ENCODE measurements at regions not wholly inside any gene's neighbourhood (a gene's known extent, or its start where the extent isn't known, plus 50 kb on each side); places are given as distances from the start of the nearest gene placed in this dataset.

DNA sequence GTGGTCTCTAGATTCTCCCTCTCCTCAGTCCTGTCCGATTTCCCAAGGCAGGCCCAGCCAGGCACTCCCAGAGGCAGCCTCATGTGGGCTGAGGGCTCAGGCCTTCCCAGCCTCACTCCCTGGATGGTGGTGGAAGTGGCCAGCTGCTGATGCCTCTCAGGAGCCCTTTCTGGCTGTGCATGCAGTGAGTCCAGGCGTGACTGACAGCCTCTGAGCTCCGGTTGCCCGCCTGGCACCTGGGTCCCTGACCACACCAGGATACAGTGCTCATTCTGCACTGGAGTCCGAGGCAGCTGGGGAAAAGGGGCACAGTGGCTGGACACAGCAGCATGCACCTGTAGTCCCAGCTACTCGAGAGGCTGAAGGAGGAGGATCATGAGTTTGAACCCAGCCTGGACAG, 132.6 kb downstream of the CUL2 start:
- TF ChIP-seq SIN3A (IDR thresholded peaks at IDR 0.05; ENCODE audit: low read depth) (no peak), POLR2AphosphoS5 (IDR thresholded peaks at IDR 0.05; ENCODE audit: low read depth, low read length) (no peak), YY1 (IDR thresholded peaks at IDR 0.05; ENCODE audit: extremely low read depth, insufficient replicate concordance, low read depth, low read length) (no peak), RAD21 (IDR thresholded peaks at IDR 0.05; ENCODE audit: low read depth) (no peak), POLR2A (IDR thresholded peaks at IDR 0.05; ENCODE audit: borderline replicate concordance, extremely low read depth, insufficient read depth, insufficient read length) (no peak), EZH2 (IDR thresholded peaks at IDR 0.05) (no peak), ZFX (IDR thresholded peaks at IDR 0.05) (no peak)
- TF ChIP-seq, protein P1, sequence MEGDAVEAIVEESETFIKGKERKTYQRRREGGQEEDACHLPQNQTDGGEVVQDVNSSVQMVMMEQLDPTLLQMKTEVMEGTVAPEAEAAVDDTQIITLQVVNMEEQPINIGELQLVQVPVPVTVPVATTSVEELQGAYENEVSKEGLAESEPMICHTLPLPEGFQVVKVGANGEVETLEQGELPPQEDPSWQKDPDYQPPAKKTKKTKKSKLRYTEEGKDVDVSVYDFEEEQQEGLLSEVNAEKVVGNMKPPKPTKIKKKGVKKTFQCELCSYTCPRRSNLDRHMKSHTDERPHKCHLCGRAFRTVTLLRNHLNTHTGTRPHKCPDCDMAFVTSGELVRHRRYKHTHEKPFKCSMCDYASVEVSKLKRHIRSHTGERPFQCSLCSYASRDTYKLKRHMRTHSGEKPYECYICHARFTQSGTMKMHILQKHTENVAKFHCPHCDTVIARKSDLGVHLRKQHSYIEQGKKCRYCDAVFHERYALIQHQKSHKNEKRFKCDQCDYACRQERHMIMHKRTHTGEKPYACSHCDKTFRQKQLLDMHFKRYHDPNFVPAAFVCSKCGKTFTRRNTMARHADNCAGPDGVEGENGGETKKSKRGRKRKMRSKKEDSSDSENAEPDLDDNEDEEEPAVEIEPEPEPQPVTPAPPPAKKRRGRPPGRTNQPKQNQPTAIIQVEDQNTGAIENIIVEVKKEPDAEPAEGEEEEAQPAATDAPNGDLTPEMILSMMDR (IDR thresholded peaks at IDR 0.05 in 2 of 3, conservative IDR thresholded peaks at IDR 0.05 in 1 of 3; ENCODE audit: borderline replicate concordance in 1 of 3, insufficient read depth in 1 of 3, low read depth in 2 of 3, low read length in 2 of 3) = no peak
- TF ChIP-seq, protein P2, sequence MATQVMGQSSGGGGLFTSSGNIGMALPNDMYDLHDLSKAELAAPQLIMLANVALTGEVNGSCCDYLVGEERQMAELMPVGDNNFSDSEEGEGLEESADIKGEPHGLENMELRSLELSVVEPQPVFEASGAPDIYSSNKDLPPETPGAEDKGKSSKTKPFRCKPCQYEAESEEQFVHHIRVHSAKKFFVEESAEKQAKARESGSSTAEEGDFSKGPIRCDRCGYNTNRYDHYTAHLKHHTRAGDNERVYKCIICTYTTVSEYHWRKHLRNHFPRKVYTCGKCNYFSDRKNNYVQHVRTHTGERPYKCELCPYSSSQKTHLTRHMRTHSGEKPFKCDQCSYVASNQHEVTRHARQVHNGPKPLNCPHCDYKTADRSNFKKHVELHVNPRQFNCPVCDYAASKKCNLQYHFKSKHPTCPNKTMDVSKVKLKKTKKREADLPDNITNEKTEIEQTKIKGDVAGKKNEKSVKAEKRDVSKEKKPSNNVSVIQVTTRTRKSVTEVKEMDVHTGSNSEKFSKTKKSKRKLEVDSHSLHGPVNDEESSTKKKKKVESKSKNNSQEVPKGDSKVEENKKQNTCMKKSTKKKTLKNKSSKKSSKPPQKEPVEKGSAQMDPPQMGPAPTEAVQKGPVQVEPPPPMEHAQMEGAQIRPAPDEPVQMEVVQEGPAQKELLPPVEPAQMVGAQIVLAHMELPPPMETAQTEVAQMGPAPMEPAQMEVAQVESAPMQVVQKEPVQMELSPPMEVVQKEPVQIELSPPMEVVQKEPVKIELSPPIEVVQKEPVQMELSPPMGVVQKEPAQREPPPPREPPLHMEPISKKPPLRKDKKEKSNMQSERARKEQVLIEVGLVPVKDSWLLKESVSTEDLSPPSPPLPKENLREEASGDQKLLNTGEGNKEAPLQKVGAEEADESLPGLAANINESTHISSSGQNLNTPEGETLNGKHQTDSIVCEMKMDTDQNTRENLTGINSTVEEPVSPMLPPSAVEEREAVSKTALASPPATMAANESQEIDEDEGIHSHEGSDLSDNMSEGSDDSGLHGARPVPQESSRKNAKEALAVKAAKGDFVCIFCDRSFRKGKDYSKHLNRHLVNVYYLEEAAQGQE (IDR thresholded peaks at IDR 0.05; ENCODE audit: low read depth) = no peak
- TF ChIP-seq, protein P3, sequence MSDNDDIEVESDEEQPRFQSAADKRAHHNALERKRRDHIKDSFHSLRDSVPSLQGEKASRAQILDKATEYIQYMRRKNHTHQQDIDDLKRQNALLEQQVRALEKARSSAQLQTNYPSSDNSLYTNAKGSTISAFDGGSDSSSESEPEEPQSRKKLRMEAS (IDR thresholded peaks at IDR 0.05) = no peak
